Neural cell (in vitro differentiated cells): ENCODE measurements at regions not wholly inside any gene's neighbourhood (a gene's known extent, or its start where the extent isn't known, plus 50 kb on each side); places are given as distances from the start of the nearest gene placed in this dataset.

Experiments used
- H2AFZ ChIP-seq: fragments of 200-600, 300-800 bp; sonication (generic), shearing (Covaris generic); 2 replicates; pipeline ENCODE4 v1.6.0; 2014; ENCODE audit warnings: low read depth, mild to moderate bottlenecking, antibody characterized with exemption, low read length, moderate library complexity
- H3F3A ChIP-seq: fragments of 200-600 bp; shearing (Covaris generic); 2 replicates; pipeline ENCODE4 v1.6.1; 2016; ENCODE audit warnings: mild to moderate bottlenecking, moderate library complexity, mixed read lengths, antibody characterized with exemption, low read length; ENCODE audit not compliant: insufficient read depth, poor library complexity, severe bottlenecking
- H3K27ac ChIP-seq: fragments of 200-600, 300-800 bp; sonication (generic), shearing (Covaris generic); 2 replicates; pipeline ENCODE4 v1.5.1; 2014; ENCODE audit warnings: mild to moderate bottlenecking, low read length, moderate library complexity
- H3K27me3 ChIP-seq: fragments of 300-800, 200-600 bp; sonication (generic), shearing (Covaris generic); 2 replicates; pipeline ENCODE4 v1.6.0; 2014; ENCODE audit warnings: mild to moderate bottlenecking, low read depth, low read length, moderate library complexity; ENCODE audit not compliant: insufficient read depth
- H3K36me3 ChIP-seq: fragments of 300-800, 200-600 bp; sonication (generic), shearing (Covaris generic); 2 replicates; pipeline ENCODE4 v1.5.1; 2014; ENCODE audit warnings: mild to moderate bottlenecking, antibody characterized with exemption, low read length, moderate library complexity; ENCODE audit not compliant: insufficient read depth
- H3K4me2 ChIP-seq: fragments of 300-800, 200-600 bp; sonication (generic), shearing (Covaris generic); 2 replicates; pipeline ENCODE4 v1.6.0; 2014; ENCODE audit warnings: mild to moderate bottlenecking, low read length
- H3K4me3 ChIP-seq: fragments of 300-800, 200-600 bp; sonication (generic), shearing (Covaris generic); 2 replicates; pipeline ENCODE4 v1.5.1; 2014; ENCODE audit warnings: mild to moderate bottlenecking, low read length, moderate library complexity
- H3K79me2 ChIP-seq: fragments of 200-600 bp; shearing (Covaris generic); replicated peaks from 2 replicates; pipeline ENCODE4 v1.6.0; 2014; ENCODE audit warnings: mild to moderate bottlenecking, low read length, moderate library complexity; ENCODE audit not compliant: insufficient read depth
- H3K9ac ChIP-seq: fragments of 300-800, 200-600 bp; sonication (generic), shearing (Covaris generic); 2 replicates; pipeline ENCODE4 v1.6.1; 2016; ENCODE audit warnings: mild to moderate bottlenecking, low read length, mixed read lengths
- H3K9me2 ChIP-seq: fragments of 200-600 bp; shearing (Covaris generic); 2 replicates; pipeline ENCODE4 v1.6.1; 2016; ENCODE audit warnings: mild to moderate bottlenecking, low read length, mixed read lengths; ENCODE audit not compliant: insufficient read depth
- H3K9me3 ChIP-seq: fragments of 200-600, 300-800 bp; sonication (generic), shearing (Covaris generic); 2 replicates; pipeline ENCODE4 v1.6.1; 2016; ENCODE audit warnings: mild to moderate bottlenecking, mixed run types, low read length, moderate library complexity, mixed read lengths
- H4K20me1 ChIP-seq: fragments of 200-600 bp; shearing (Covaris generic); 2 replicates; pipeline ENCODE4 v1.6.1; 2016; ENCODE audit warnings: mild to moderate bottlenecking, mixed run types; ENCODE audit not compliant: insufficient read depth
- EP300 ChIP-seq: fragments of 450-650 bp; conservative IDR thresholded peaks from 2 replicates; pipeline ENCODE4 v1.6.1; 2014; ENCODE audit warnings: antibody characterized with exemption, mild to moderate bottlenecking, moderate library complexity; ENCODE audit not compliant: poor library complexity, severe bottlenecking
- EZH2 ChIP-seq: fragments of 200-600, 300-800 bp; shearing (Covaris generic), sonication (generic); IDR thresholded peaks from 2 replicates; pipeline ENCODE4 v1.6.1; 2014; ENCODE audit warnings: antibody characterized with exemption, low read length, borderline replicate concordance, mild to moderate bottlenecking; ENCODE audit not compliant: insufficient read depth, poor library complexity, severe bottlenecking
- MXI1 ChIP-seq: fragments of 450-650 bp; conservative IDR thresholded peaks from 2 replicates; pipeline ENCODE4 v1.6.1; 2014; ENCODE audit warnings: antibody characterized with exemption, mild to moderate bottlenecking; ENCODE audit not compliant: poor library complexity, severe bottlenecking
- POLR2AphosphoS5 ChIP-seq: IDR thresholded peaks from 2 replicates; pipeline ENCODE4 v1.6.1; 2012
- RAD21 ChIP-seq: fragments of 450-650 bp; conservative IDR thresholded peaks from 2 replicates; pipeline ENCODE4 v1.6.1; 2014; ENCODE audit warnings: antibody characterized with exemption, mild to moderate bottlenecking, moderate library complexity
- REST ChIP-seq: IDR thresholded peaks from 2 replicates; pipeline ENCODE4 v1.6.1; 2012; ENCODE audit warnings: borderline replicate concordance
- SMC3 ChIP-seq: fragments of 450-650 bp; conservative IDR thresholded peaks from 2 replicates; pipeline ENCODE4 v1.6.1; 2014; ENCODE audit warnings: antibody characterized with exemption, mild to moderate bottlenecking, moderate library complexity; ENCODE audit not compliant: poor library complexity
- TAF1 ChIP-seq: IDR thresholded peaks from 2 replicates; pipeline ENCODE4 v1.6.1; 2012; ENCODE audit warnings: low read depth
- TF ChIP-seq, protein P1 (sequence below): fragments of 450-650 bp; IDR thresholded peaks from 2 replicates; pipeline ENCODE4 v1.5.1; 2014; ENCODE audit warnings: antibody characterized with exemption, mild to moderate bottlenecking, moderate library complexity; ENCODE audit not compliant: poor library complexity, severe bottlenecking

- Histone ChIP-seq H3K27ac (no peak overlapping the region), H3F3A (no peaks in the 10 kb centered on the region), H2AFZ (no peak overlapping the region), H3K79me2 (no peaks in the 10 kb centered on the region), H3K9me3 (no peaks in the 10 kb centered on the region), H3K4me3 (no peak overlapping the region), H3K9me2 (no peaks in the 10 kb centered on the region), H3K36me3 (no peaks in the 10 kb centered on the region), H4K20me1 (no peaks in the 10 kb centered on the region), H3K27me3 (no peaks in the 10 kb centered on the region), H3K9ac (no peak overlapping the region), H3K4me2 (no peak overlapping the region)
- TF ChIP-seq MXI1: no peak
- TF ChIP-seq EZH2: no peak
- no peak for TF ChIP-seq RAD21
- no peak for TF ChIP-seq POLR2AphosphoS5
- TF ChIP-seq, protein P1, sequence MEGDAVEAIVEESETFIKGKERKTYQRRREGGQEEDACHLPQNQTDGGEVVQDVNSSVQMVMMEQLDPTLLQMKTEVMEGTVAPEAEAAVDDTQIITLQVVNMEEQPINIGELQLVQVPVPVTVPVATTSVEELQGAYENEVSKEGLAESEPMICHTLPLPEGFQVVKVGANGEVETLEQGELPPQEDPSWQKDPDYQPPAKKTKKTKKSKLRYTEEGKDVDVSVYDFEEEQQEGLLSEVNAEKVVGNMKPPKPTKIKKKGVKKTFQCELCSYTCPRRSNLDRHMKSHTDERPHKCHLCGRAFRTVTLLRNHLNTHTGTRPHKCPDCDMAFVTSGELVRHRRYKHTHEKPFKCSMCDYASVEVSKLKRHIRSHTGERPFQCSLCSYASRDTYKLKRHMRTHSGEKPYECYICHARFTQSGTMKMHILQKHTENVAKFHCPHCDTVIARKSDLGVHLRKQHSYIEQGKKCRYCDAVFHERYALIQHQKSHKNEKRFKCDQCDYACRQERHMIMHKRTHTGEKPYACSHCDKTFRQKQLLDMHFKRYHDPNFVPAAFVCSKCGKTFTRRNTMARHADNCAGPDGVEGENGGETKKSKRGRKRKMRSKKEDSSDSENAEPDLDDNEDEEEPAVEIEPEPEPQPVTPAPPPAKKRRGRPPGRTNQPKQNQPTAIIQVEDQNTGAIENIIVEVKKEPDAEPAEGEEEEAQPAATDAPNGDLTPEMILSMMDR: no peak
- no peak for TF ChIP-seq EP300
- no peak for TF ChIP-seq REST
Measured at GRCh38 chr7:33671531-33672262, 233.6 kb upstream of the BMPER start.

- Histone ChIP-seq H3K27me3 (no peaks in the 10 kb centered on the region), H4K20me1 (no peaks in the 10 kb centered on the region), H2AFZ (no peak overlapping the region), H3K9ac (no peak overlapping the region), H3K79me2 (no peaks in the 10 kb centered on the region), H3K9me2 (no peaks in the 10 kb centered on the region), H3K27ac (no peak overlapping the region), H3K4me3 (no peak overlapping the region), H3K36me3 (no peaks in the 10 kb centered on the region), H3K9me3 (no peaks in the 10 kb centered on the region), H3F3A (no peaks in the 10 kb centered on the region), H3K4me2 (no peak overlapping the region)
- TF ChIP-seq POLR2AphosphoS5: no peak
- no peak for TF ChIP-seq SMC3
- TF ChIP-seq TAF1: no peak
- no peak for TF ChIP-seq EZH2
- TF ChIP-seq, protein P1: no peak
- no peak for TF ChIP-seq RAD21
- TF ChIP-seq MXI1: no peak
- no peak for TF ChIP-seq EP300
- TF ChIP-seq REST: no peak
Measured at GRCh38 chr7:33673029-33673700, 232.2 kb upstream of the BMPER start.
